GM20431 (cell line): ENCODE measurements at regions not wholly inside any gene's neighbourhood (a gene's known extent, or its start where the extent isn't known, plus 50 kb on each side); places are given as distances from the start of the nearest gene placed in this dataset.

Experiments
- in situ Hi-C: fragments of 300-500 bp; cut with MseI, MboI; formaldehyde crosslinking; loops from one replicate; pipeline ENCODE4 v1.15.0; 2020; ENCODE audit warnings: low sequenced_read_pairs; ENCODE audit not compliant: unreplicated experiment

DNA sequence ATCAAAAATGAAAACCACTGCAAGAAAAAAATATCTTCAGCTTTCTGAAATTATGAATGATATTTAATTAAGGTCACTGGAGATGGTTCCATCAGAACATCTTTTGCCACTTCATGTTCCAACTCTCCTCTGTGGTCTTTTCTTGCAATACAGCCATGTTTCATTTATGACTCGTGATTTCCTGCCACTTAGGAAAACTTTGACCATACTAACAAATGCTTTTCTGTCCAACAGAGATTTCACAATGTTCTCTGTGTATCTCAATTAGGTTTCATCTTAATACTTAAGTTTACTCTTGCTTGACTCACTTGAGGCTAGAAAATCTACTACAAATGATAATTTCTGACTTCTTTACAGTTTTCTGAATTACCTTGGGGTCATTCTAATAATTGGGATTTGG is 330.9 kb downstream of the CXXC4 start:
- in situ Hi-C loops: no loop called here

GRCh38 chr4:104146048-104146447 is 348.6 kb downstream of the CXXC4 start:
- in situ Hi-C loops: no loop called here

GRCh38 chr4:104138116-104138515 is 356.6 kb downstream of the CXXC4 start:
- in situ Hi-C loops: no loop called here

- in situ Hi-C loops: no loop called here
Observed at GRCh38 chr4:104129243-104129642, 365.5 kb downstream of the CXXC4 start.

- in situ Hi-C loops: no loop called here
Observed at GRCh38 chr4:104128850-104129213, 365.9 kb downstream of the CXXC4 start.

DNA sequence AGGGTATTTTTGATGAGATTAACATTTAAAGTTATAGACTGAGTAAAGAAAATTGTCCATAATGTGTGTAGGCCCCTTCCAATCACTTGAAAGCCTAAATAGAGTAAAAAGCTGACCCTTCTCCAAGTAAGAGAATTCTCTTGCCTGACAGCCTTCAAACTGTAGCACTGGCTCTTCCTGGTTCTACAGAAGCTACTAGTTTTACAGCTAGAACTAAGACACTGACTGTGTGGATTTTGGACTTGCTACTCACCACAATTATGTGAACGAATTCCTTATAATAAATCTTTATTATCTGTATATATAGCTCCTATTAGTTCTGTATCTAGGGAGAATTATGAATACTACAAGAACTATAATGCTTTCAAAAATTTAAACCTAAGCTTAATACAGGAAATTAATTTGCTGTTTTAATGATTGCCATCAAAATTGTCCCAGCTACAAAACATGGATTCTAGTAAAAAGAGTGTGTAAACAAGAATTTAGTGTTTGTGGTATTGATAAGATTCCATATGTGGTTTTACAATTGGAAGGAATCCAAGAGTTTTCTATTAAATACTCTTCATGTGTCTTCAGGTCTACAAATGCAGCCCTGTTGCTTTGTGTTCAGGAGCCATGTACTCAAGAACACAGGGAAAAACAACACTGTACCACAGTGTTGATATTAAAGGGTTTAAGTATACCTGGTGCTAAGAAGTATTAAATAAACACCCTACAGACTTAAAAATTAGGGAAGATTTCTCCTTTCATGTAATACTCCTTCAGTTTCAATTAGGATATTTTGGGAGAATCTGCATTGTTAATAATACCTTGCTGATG is 366.5 kb downstream of the CXXC4 start:
- in situ Hi-C loops: no loop called here

GRCh38 chr4:104123021-104123420 is 371.7 kb downstream of the CXXC4 start:
- in situ Hi-C loops: no loop called here

DNA sequence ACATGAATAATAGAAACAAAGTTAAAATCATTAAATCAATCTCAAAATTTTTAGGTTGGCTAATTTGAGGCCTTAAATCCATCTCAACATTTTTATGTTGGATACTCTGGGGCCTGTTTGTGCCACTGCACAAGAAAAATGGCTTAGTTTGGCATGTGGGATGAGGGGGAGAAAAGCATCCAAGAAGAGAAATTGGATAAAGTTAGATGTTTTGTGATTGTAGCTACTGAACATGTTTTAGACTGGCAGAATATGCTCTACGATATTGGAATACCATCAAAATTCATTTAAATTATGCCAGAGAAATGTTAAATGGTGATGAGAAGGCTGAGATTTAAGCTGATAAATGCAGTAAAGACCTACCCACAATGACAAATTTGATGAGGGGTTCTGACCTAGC is 376.9 kb downstream of the CXXC4 start:
- in situ Hi-C loops: no loop called here

DNA sequence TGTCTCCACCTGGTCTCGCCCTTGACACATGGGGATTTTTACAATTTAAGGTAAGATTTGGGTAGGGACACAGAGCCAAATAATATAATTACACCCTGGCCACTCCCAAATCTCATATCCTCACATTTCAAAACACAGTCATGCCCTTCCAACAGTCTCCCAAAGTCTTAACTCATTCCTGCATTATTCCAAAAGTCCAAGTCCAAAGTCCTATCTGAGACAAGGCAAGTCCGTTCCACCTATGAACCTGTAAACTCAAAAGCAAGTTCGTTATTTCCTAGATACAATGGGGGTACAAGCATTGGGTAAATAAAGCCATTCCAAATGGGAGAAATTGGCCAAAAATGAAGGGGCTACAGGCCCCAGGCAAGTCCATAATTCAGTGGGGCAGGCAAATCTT is 380.8 kb downstream of the CXXC4 start:
- in situ Hi-C loops: no loop called here

DNA sequence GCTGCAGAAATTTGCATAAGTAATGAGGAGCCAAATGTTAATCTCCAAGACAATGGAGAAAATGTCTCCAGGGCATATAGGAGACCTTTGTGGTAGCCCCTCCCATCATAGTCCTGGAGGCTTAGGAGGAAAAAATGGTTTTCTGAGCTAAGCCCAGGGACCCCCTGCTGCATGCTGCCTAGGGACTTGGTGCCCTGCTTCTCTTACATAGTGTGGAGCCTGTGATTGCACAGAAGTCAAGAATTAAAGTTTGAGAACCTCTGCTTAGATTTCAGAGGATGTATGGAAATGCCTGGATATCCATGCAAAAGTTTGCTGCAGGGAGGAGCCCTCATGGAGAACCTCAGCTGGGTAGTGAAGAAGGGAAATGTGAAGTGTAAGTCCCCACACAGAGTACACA is 379.4 kb upstream of the TACR3 start:
- in situ Hi-C loops: no loop called here

DNA sequence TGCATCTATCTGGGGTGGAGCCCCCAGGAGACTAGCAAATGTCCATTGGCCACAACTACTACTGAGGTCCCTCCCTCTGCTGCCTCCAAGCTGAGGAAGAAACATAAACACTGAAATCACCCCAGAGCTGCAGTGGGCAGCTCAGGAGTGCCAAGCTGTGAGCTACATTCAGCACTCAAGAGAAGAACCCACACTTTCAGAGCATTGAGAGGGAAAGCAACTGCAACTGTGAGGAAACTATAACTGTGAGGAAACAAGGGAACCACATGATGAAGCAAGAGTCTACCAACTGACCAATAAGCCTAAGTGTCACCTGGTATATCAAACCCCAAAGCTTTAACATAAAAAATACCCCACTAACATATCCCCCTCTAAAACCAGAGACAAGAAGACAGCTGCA is 373.5 kb upstream of the TACR3 start:
- in situ Hi-C loops: no loop called here

DNA sequence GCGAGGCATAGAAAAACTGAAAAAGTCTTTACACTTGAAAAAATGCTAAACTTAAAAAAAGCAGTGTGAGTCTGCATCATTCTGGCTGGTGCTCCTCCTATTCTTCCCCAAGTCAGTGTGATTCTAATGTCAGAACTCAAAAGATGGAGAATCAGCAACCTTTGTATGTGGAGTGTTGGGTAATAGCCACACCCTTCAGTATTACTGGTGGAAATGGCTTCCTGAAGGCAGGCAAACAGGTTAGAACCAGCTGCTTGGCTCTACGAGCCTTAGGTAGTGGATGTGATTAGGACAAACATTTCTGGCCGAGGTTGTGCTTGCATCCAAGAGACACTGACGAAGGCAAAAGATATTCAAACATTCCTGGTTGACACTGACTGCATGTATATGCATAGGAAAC is 353.4 kb upstream of the TACR3 start:
- in situ Hi-C loops: loop anchor here (25.0 kb wide), 1 partner anchor 789 kb away; no protein-coding TSS in a partner anchor

DNA sequence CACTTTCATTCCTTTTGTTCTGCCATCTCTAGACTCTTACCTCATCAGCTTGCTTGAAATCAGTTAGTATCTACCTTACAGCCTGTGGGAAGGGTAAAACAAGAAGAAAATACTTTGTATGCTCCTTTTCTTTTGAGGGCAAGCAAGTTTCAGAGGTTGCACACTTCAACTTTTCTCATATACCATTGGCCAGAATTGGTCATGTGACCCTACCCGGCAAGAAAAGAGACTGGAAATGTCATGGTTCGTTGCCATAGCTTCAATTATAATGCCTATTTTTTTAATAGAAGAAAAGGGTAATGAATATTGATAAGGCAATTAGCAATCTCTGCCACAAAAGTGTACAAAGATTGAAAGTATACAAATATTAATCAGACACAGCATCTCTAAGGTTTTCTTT is 346.7 kb upstream of the TACR3 start:
- in situ Hi-C loops: loop anchor here (25.0 kb wide), 1 partner anchor 796 kb away; no protein-coding TSS in a partner anchor

DNA sequence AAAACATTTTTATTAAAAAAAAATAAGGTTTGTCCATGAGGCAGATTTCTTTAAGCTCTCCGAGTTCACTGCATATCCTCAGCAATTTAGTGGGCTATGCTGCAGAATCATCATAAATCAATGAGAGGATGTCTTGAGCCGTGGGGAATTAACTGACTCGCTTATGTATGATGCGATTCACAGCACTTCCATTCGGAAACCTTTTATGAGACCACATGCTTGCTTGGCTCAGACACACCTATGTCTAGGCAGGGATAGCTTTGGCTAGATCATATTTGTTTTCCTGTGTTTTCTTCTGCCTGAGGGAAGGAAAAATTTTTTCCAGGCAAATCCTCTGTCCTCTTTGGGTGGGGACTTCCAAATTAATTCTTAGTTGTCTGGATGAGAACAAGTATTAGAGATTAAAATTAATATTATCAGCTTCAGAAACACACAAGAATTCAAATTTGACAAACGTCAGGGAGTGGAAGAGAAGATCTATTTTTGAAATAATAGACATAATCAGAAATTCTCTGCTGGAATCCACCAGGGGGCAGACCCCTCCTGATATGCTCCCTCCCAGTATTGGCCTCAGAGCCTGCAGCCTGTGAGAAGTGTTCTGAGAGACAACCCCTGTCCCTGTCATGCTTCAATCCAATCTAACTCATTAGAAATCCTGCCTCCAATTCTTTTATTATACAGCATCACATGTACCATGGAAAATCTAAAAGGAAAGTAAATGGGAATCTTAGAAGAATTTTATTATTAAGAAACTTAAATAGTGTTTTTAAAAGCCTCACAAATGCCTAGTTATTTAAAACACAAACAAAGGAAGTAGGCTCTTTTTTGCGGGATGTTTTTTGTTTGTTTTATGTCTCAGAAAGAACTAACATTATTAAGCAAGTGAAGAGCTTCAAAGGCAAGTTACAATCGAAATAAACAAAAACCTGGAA is 345.1 kb upstream of the TACR3 start:
- in situ Hi-C loops: loop anchor here (25.0 kb wide), 1 partner anchor 797 kb away; no protein-coding TSS in a partner anchor

DNA sequence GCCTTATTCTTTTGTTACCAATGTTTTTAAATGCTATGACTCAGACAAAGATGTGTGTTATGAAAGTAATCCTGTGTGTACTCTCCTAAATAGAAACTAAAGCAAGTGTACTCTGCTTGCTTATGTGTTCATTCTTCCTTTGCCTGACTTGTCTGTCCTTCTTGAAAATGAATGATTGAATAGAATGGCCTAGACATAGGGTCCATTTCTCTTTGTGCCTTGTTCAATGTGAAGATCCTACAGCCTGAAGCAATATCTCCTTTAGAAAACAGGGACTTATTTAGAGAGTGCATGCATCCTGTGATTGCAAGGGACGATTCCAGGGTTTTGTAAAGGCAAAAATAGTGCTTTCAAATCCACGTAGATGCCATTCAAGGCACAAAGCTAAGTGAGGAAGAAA is 343.6 kb upstream of the TACR3 start:
- in situ Hi-C loops: loop anchor here (25.0 kb wide), 1 partner anchor 799 kb away; no protein-coding TSS in a partner anchor

DNA sequence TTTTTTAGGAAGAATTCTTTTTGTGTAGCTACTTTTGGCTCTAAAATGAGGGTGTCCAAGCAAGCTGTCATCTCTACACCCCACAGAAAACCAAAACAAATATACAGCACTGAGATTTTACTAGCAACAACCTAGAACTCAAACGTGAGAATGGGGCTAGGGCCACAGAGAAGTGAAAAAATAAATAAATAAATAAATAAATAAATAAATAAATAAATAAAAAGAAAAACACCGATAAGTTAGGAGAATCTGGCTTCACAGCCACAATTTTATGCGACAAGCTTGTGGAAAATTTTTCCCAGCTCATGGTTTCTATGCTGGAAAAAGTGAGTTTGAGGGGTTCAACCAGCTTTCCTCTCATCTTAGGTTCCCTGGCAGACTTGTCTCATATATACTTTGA is 324.6 kb upstream of the TACR3 start:
- in situ Hi-C loops: no loop called here

- in situ Hi-C loops: no loop called here
Observed at GRCh38 chr4:104032896-104033295, 313.1 kb upstream of the TACR3 start.

DNA sequence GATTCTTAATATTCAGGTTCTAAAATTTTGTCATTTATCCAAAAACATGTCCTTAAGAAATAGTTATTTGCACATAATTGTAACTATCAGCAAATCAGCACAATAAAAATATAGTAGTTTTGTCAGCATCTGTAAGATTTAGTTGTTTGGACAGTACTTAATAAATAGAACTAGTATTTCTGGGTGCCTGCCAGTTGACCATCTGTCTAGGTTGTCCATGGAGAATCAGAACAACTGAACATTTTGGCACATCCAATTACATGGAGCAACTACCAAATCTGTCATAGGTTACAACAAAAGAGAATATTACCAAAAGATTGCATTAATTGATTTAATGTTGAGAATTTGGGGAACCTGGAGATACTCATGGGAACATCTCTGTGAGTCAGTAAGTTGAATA is 305.5 kb upstream of the TACR3 start:
- in situ Hi-C loops: no loop called here

DNA sequence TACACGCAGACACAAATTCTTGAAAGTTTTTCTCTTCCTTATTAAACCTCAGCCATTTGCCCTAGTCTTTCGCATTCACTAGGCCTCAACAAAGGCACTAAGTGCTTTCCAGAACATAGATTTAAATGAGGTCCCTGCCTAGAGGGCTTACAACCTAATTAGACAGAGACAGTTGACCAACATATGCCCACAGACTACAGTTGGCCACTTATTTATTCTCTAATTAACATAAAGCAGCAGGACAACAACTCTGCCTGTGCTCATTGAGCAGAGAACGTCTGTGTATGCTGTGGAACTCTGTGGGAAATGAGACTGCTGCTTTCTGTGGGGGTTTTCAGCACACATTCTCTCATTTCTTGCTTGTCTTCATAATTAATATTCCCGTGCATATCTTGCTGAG is 303.0 kb upstream of the TACR3 start:
- in situ Hi-C loops: no loop called here

DNA sequence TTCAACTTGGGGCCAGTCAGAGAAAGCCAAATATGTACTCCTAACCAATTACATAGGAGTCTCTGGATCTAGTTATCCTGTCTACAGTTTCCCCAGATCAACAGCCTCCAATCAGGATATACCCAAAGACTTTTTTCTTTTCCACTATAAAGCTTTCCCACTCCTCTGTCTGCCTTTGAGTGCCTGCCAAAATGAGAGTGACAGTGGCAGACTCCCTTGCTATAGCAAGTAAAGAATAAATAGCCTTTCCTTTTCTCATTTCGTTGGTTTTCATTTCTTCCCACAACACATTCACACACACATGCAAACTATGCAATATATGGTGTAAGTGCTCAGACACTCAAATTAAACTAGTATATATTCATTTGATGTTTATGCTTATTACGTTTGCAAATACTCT is 302.4 kb upstream of the TACR3 start:
- in situ Hi-C loops: no loop called here

DNA sequence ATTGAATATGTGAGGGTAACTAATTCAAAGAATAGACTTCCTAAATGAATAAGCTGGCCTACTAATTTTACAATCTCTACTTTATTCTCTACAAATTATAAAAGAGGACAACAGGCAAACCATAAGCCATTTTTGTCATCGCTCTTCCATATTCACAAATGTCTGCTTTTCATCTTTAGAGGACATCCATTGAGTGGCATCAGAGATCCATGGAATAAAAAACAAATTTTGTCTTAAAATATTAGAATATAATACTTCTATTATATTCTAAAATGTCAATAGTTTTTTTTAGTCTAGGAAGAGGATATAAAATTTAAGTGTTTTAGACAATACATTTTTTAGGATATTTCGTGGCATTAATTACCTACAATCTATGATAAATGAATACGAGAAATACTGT is 300.9 kb upstream of the TACR3 start:
- in situ Hi-C loops: no loop called here
